ENCODE measurements at regions not wholly inside any gene's neighbourhood (a gene's known extent, or its start where the extent isn't known, plus 50 kb on each side); places are given as distances from the start of the nearest gene placed in this dataset.

DNA sequence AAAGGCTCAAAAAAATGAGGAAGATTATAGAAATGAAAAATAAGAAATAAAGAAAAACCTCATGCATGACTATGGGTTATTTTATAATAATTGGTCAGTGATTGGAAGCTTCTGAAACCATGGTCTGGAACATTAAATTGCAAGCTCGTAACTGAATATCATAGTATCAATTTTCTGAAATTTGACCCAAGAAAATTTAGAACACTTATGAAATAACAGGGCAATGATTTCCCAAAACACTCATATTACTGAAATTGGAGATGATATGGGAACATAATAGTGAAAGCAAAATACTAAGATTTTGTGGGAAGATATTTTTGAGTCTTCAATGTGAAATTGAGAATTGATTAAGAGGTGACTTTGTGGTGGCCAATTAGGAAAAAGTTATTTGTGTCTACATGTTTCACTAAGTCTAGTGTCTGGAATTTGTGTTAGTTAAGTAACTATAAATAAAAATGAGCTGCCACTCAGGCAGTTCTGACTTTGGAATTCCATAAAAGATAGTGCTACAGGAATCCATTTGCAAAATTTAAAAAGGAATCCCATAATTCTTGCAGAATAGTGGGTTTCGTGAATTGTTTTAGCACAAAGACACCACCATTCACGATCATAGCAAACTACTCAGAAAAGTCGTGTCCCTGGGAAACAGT lies 603.0 kb downstream of the LMO7 start:
- intact Hi-C loops (cut with DNase I): no loop called here
- Histone ChIP-seq H3K4me1 (ENCODE audit: control insufficient read depth, insufficient read depth, low read length) (no peaks in the 10 kb centered on the region), H3K27ac (ENCODE audit: low read length) (no peak overlapping the region), H3K4me3 (ENCODE audit: low read length) (no peak overlapping the region), H3K9me3 (ENCODE audit: control insufficient read depth, low read length) (no peaks in the 10 kb centered on the region), H3K27me3 (ENCODE audit: control insufficient read depth, insufficient read depth) (no peaks in the 10 kb centered on the region)
- DNase-seq (no peak), ATAC-seq (no peak)
- WGBS: 86% methylated on average over 4 of the region's 4 CpGs

DNA sequence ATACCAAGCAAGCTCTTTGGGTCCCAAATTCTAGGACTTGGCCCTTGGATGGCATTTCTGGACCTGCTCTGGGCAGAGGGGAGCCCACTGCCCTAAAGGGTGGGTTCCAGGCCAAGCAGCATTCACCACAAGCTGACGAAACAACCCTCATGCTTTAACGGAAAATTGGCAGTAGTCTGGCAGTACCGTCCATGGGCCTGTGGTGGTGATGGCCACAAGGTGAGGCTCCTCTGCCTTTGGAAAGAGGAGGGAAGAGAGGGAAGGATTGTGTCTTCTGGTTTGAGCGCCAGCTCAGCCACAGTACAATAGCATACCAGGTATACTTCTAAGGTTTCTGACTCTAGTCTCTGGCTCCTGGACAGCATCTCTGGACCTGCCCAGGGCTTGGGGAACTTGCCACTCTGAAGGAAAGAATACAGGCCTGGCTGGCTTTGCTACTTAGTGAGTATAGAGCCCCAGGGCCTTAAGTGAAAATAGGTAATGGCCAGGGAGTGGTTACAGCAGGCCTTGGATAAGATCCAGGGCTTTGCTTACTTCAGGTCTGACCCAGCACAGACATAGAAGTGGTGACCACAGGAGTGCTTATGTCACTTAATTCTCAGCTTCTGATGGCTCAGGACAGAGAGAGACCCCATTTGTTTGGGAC lies 595.5 kb downstream of the LMO7 start:
- no peak for DNase-seq
- ATAC-seq: no peak
- Histone ChIP-seq H3K27me3 (ENCODE audit: control insufficient read depth, insufficient read depth) (no peaks in the 10 kb centered on the region), H3K4me3 (ENCODE audit: low read length) (no peak overlapping the region), H3K27ac (ENCODE audit: low read length) (no peak overlapping the region), H3K9me3 (ENCODE audit: control insufficient read depth, low read length) (no peaks in the 10 kb centered on the region), H3K4me1 (ENCODE audit: control insufficient read depth, insufficient read depth, low read length) (no peaks in the 10 kb centered on the region)
- WGBS: 91% methylated on average over 4 of the region's 4 CpGs
- intact Hi-C loops (cut with DNase I): no loop called here

GRCh38 chr13:76229281-76229680 lies 593.2 kb downstream of the LMO7 start:
- ATAC-seq (no peak), DNase-seq (no peak)
- intact Hi-C loops (cut with DNase I): no loop called here
- H3K9me3 ChIP-seq (ENCODE audit: control insufficient read depth, low read length): no peaks in the 10 kb centered on the region
- H3K4me3 ChIP-seq (ENCODE audit: low read length): no peak overlapping the region
- H3K27me3 ChIP-seq (ENCODE audit: control insufficient read depth, insufficient read depth): no peaks in the 10 kb centered on the region
- H3K27ac ChIP-seq (ENCODE audit: low read length): no peak overlapping the region
- 84% methylated on average over 2 of the region's 2 CpGs for WGBS
- H3K4me1 ChIP-seq (ENCODE audit: control insufficient read depth, insufficient read depth, low read length): no peaks in the 10 kb centered on the region

- H3K9me3 ChIP-seq (ENCODE audit: control insufficient read depth, low read length): no peaks in the 10 kb centered on the region
- no peaks in the 10 kb centered on the region for H3K27me3 ChIP-seq (ENCODE audit: control insufficient read depth, insufficient read depth)
- DNase-seq (no peak), ATAC-seq (no peak)
- H3K4me1 ChIP-seq (ENCODE audit: control insufficient read depth, insufficient read depth, low read length): no peaks in the 10 kb centered on the region
- no peak overlapping the region for H3K27ac ChIP-seq (ENCODE audit: low read length)
- intact Hi-C loops (cut with DNase I): no loop called here
- WGBS: 87% methylated on average over 1 of the region's 1 CpG
- no peak overlapping the region for H3K4me3 ChIP-seq (ENCODE audit: low read length)
These were observed 590.8 kb downstream of the LMO7 start for GRCh38 chr13:76226941-76227340.

- ATAC-seq: peak; percentile 66 to 67
- Histone ChIP-seq H3K4me1 (ENCODE audit: control insufficient read depth, insufficient read depth, low read length) (no peaks in the 10 kb centered on the region), H3K9me3 (ENCODE audit: control insufficient read depth, low read length) (no peaks in the 10 kb centered on the region), H3K27me3 (ENCODE audit: control insufficient read depth, insufficient read depth) (no peaks in the 10 kb centered on the region), H3K27ac (ENCODE audit: low read length) (no peak overlapping the region), H3K4me3 (ENCODE audit: low read length) (no peak overlapping the region)
- intact Hi-C loops (cut with DNase I): no loop called here
- DNase-seq: peak; percentile 14 to 43 (median 39)
- WGBS: 31% methylated on average over 8 of the region's 8 CpGs
These were observed 589.8 kb downstream of the LMO7 start for GRCh38 chr13:76225815-76226489.

DNA sequence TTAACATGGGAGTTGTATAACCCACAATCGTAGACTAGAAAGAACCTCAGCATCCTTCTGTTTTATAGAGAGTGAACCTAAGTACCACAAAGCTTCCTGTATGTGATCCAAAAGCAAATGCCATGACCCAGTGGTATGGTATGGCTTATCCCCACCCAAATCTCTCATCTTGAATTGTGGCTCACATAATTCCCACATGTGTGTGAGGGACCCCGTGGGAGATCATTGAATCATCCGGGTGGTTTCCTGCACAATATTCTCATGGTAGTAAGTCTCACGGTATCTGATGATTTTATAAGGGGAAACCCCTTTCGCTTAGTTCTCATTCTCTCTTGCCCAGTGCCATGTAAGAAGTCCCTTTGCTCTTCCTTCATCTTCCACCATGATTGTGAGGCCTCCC lies 587.9 kb downstream of the LMO7 start:
- no peaks in the 10 kb centered on the region for H3K9me3 ChIP-seq (ENCODE audit: control insufficient read depth, low read length)
- no peaks in the 10 kb centered on the region for H3K27me3 ChIP-seq (ENCODE audit: control insufficient read depth, insufficient read depth)
- H3K4me1 ChIP-seq (ENCODE audit: control insufficient read depth, insufficient read depth, low read length): no peaks in the 10 kb centered on the region
- DNase-seq: no peak
- ATAC-seq: no peak
- no peak overlapping the region for H3K27ac ChIP-seq (ENCODE audit: low read length)
- no peak overlapping the region for H3K4me3 ChIP-seq (ENCODE audit: low read length)
- 91% methylated on average over 5 of the region's 5 CpGs for WGBS
- intact Hi-C loops (cut with DNase I): no loop called here

GRCh38 chr13:76223565-76223964 lies 587.4 kb downstream of the LMO7 start:
- ATAC-seq (no peak), DNase-seq (no peak)
- 89% methylated on average over 2 of the region's 2 CpGs for WGBS
- intact Hi-C loops (cut with DNase I): no loop called here
- Histone ChIP-seq H3K4me3 (ENCODE audit: low read length) (no peak overlapping the region), H3K4me1 (ENCODE audit: control insufficient read depth, insufficient read depth, low read length) (no peaks in the 10 kb centered on the region), H3K27me3 (ENCODE audit: control insufficient read depth, insufficient read depth) (no peaks in the 10 kb centered on the region), H3K9me3 (ENCODE audit: control insufficient read depth, low read length) (no peaks in the 10 kb centered on the region), H3K27ac (ENCODE audit: low read length) (no peak overlapping the region)

GRCh38 chr13:76222511-76222910 lies 586.4 kb downstream of the LMO7 start:
- H3K27me3 ChIP-seq (ENCODE audit: control insufficient read depth, insufficient read depth): no peaks in the 10 kb centered on the region
- H3K4me3 ChIP-seq (ENCODE audit: low read length): no peak overlapping the region
- no peaks in the 10 kb centered on the region for H3K9me3 ChIP-seq (ENCODE audit: control insufficient read depth, low read length)
- WGBS: 54% methylated on average over 2 of the region's 2 CpGs
- no peak for ATAC-seq
- no peaks in the 10 kb centered on the region for H3K4me1 ChIP-seq (ENCODE audit: control insufficient read depth, insufficient read depth, low read length)
- intact Hi-C loops (cut with DNase I): no loop called here
- no peak for DNase-seq
- H3K27ac ChIP-seq (ENCODE audit: low read length): no peak overlapping the region

DNA sequence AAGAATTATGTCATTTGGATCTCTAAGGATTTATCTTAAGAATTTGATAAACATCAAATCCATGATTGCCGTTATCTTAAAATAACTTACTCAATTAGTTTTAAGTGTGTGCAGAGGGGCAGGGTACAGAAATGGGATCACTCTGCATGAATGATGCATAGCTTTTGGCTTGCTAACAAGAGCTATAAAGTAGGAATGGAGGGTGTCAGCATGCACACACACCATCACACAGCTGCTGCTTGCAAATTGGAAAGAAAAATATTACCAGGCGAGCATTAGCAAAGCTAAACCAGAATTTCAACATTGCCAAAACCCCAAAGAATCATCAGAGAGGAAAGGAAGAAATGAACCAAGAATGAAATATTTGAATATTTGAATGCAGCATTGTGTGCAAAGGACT lies 580.6 kb downstream of the LMO7 start:
- whole genome bisulfite sequencing: 57% methylated on average over 2 of the region's 2 CpGs
- H3K4me3 ChIP-seq (ENCODE audit: low read length): no peak overlapping the region
- ATAC-seq (no peak), DNase-seq (no peak)
- no peaks in the 10 kb centered on the region for H3K27me3 ChIP-seq (ENCODE audit: control insufficient read depth, insufficient read depth)
- H3K4me1 ChIP-seq (ENCODE audit: control insufficient read depth, insufficient read depth, low read length): no peaks in the 10 kb centered on the region
- H3K27ac ChIP-seq (ENCODE audit: low read length): no peak overlapping the region
- H3K9me3 ChIP-seq (ENCODE audit: control insufficient read depth, low read length): no peaks in the 10 kb centered on the region
- intact Hi-C loops (cut with DNase I): no loop called here

DNA sequence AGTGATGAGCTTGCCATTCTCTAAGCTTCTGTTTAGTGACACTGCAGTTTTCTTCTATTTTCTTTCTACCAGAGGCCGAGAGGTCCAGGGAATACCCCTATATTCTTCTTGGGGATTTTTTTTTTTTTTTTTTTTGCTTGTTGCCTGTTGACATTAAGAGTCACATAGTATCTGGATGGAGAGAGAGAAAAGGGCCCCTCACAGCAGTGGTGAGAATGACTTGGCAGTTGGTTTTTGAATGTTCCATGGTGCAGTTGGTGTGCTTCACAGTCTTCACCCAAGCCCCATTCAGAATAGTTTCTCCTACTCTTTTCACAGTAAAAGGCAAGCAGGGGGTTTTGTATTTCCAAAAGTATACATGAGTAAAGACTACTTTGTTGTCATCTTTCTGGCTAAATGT lies 577.9 kb downstream of the LMO7 start:
- no peak for DNase-seq
- 92% methylated on average over 1 of the region's 1 CpG for WGBS
- H3K9me3 ChIP-seq (ENCODE audit: control insufficient read depth, low read length): no peaks in the 10 kb centered on the region
- no peak overlapping the region for H3K27ac ChIP-seq (ENCODE audit: low read length)
- no peaks in the 10 kb centered on the region for H3K27me3 ChIP-seq (ENCODE audit: control insufficient read depth, insufficient read depth)
- H3K4me3 ChIP-seq (ENCODE audit: low read length): no peak overlapping the region
- ATAC-seq: no peak
- H3K4me1 ChIP-seq (ENCODE audit: control insufficient read depth, insufficient read depth, low read length): no peaks in the 10 kb centered on the region
- intact Hi-C loops (cut with DNase I): no loop called here

DNA sequence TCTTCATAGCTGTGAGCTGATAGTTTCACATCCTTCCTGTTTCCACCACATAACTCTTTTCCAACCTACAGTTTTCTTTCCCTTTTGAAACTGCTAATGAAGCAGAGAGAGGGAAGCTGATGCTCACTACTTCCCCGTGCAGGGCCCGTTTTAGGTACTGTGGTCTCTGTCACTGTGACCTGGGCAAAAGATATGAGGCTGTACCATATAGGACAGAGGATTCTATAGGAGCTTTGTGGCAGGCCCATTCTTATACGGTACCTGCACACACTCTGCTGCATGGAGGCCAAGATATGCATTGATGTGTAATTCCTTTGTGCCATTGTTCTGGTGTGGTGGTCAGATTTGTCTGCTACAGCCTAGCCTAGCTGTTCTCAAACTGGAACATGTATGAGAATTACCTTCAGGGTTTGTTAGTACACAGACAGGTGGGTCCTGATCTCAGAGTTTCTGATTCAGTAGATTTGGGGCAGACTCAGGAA lies 577.3 kb downstream of the LMO7 start:
- Histone ChIP-seq H3K4me3 (ENCODE audit: low read length) (no peak overlapping the region), H3K4me1 (ENCODE audit: control insufficient read depth, insufficient read depth, low read length) (no peaks in the 10 kb centered on the region), H3K9me3 (ENCODE audit: control insufficient read depth, low read length) (no peaks in the 10 kb centered on the region), H3K27me3 (ENCODE audit: control insufficient read depth, insufficient read depth) (no peaks in the 10 kb centered on the region), H3K27ac (ENCODE audit: low read length) (no peak overlapping the region)
- 69% methylated on average over 3 of the region's 3 CpGs for WGBS
- ATAC-seq: no peak
- intact Hi-C loops (cut with DNase I): no loop called here
- no peak for DNase-seq
